Neural progenitor cell (in vitro differentiated cells): ENCODE measurements at regions not wholly inside any gene's neighbourhood (a gene's known extent, or its start where the extent isn't known, plus 50 kb on each side); places are given as distances from the start of the nearest gene placed in this dataset.

Experiments used
- DNase-seq: peaks from one replicate; pipeline ENCODE4 v3.0.0-alpha.2; 2016; ENCODE audit warnings: low spot score
- H2AFZ ChIP-seq: fragments of 200-600 bp; sonication (generic); replicated peaks from 2 replicates; pipeline ENCODE4 v1.6.1; 2016; ENCODE audit warnings: antibody characterized with exemption
- H3F3A ChIP-seq: fragments of 200-600 bp; sonication (generic); 2 replicates; pipeline ENCODE4 v1.6.1; 2016; ENCODE audit warnings: antibody characterized with exemption, low read depth
- H3K27ac ChIP-seq: fragments of 200-600 bp; sonication (generic); 2 replicates; pipeline ENCODE4 v1.5.1; 2016; ENCODE audit warnings: mild to moderate bottlenecking
- H3K27me3 ChIP-seq: fragments of 200-600 bp; sonication (generic); 2 replicates; pipeline ENCODE4 v1.6.1; 2016; ENCODE audit warnings: mild to moderate bottlenecking, moderate library complexity
- H3K36me3 ChIP-seq: fragments of 200-600 bp; sonication (generic); 2 replicates; pipeline ENCODE4 v1.5.1; 2016
- H3K4me1 ChIP-seq: fragments of 200-600 bp; sonication (generic); 2 replicates; pipeline ENCODE4 v1.6.1; 2016; ENCODE audit warnings: mixed run types
- H3K4me2 ChIP-seq: fragments of 200-600 bp; sonication (generic); 2 replicates; pipeline ENCODE4 v1.6.1; 2016
- H3K4me3 ChIP-seq: fragments of 200-600 bp; sonication (generic); 2 replicates; pipeline ENCODE4 v1.5.1; 2016
- H3K79me2 ChIP-seq: fragments of 200-600 bp; sonication (generic); 2 replicates; pipeline ENCODE4 v1.6.1; 2016; ENCODE audit warnings: low read depth
- H3K9ac ChIP-seq: fragments of 200-600 bp; sonication (generic); 2 replicates; pipeline ENCODE4 v1.6.1; 2016
- H3K9me3 ChIP-seq: fragments of 200-600 bp; sonication (generic); 2 replicates; pipeline ENCODE4 v1.5.1; 2016; ENCODE audit warnings: low read depth
- H4K20me1 ChIP-seq: fragments of 200-600 bp; sonication (generic); 2 replicates; pipeline ENCODE4 v1.6.1; 2016; ENCODE audit warnings: low read depth
- H3K27ac Mint-ChIP-seq: 3 replicates; pipeline ENCODE4 v1.8.0; 2021; ENCODE audit warnings: mixed read lengths
- H3K27me3 Mint-ChIP-seq: 2 replicates; pipeline ENCODE4 v1.8.0; 2022; ENCODE audit warnings: low read depth, mild to moderate bottlenecking, inconsistent platforms, moderate library complexity, mixed read lengths; ENCODE audit not compliant: insufficient read depth
- H3K36me3 Mint-ChIP-seq: 3 replicates; pipeline ENCODE4 v1.8.0; 2021; ENCODE audit warnings: mixed read lengths
- H3K4me1 Mint-ChIP-seq: 3 replicates; pipeline ENCODE4 v1.8.0; 2021; ENCODE audit warnings: mixed read lengths
- H3K4me3 Mint-ChIP-seq: 3 replicates; pipeline ENCODE4 v1.8.0; 2021; ENCODE audit warnings: mild to moderate bottlenecking, moderate library complexity, mixed read lengths
- H3K9me3 Mint-ChIP-seq: 3 replicates; pipeline ENCODE4 v1.8.0; 2020; ENCODE audit warnings: mixed read lengths
- EZH2 ChIP-seq: fragments of 200-600 bp; sonication (generic); IDR thresholded peaks from 2 replicates; pipeline ENCODE4 v1.6.1; 2017; ENCODE audit warnings: antibody characterized with exemption, mild to moderate bottlenecking, moderate library complexity
- EZH2phosphoT487 ChIP-seq: fragments of 200-600 bp; sonication (generic); IDR thresholded peaks from 2 replicates; pipeline ENCODE4 v1.6.1; 2017; ENCODE audit warnings: antibody characterized with exemption
- TF ChIP-seq, protein P1 (sequence below): fragments of 200-600 bp; sonication (generic); IDR thresholded peaks from 2 replicates; pipeline ENCODE4 v1.5.1; 2017; ENCODE audit warnings: antibody characterized with exemption, mild to moderate bottlenecking

DNA sequence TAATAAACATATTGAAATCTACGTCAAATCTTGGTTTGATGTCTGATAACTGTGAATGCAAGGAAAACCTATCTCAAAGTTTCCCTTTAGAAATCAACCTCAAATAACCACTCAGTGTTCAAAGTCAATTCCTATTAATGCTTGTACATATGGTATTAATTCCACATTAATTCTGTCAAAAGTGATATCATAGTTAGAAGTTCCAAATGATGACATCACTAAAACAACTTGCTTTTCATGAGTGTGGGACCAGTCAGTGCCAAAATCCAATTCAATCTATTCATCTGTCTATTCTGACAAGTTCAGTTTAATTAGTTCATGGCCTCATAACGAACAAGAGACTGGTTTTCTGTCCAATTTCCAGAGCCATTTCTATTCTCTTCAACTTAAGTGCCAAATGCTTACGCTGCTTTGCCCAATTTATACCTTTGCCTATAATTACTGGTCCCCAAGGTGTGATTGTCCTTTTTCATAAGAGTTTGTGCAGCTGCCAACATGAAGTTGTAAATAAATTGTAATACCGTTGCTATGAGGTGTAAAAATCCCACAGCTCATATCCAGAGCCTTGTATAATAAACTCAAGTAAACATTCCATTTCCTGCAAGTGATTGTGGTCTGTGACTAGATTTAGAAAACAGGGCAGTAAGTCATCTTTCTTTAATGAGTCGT lies 476.2 kb downstream of the RAB28 start:
- no peak overlapping the region for H3K4me2 ChIP-seq
- TF ChIP-seq EZH2phosphoT487 (no peak), EZH2 (no peak)
- TF ChIP-seq, protein P1, sequence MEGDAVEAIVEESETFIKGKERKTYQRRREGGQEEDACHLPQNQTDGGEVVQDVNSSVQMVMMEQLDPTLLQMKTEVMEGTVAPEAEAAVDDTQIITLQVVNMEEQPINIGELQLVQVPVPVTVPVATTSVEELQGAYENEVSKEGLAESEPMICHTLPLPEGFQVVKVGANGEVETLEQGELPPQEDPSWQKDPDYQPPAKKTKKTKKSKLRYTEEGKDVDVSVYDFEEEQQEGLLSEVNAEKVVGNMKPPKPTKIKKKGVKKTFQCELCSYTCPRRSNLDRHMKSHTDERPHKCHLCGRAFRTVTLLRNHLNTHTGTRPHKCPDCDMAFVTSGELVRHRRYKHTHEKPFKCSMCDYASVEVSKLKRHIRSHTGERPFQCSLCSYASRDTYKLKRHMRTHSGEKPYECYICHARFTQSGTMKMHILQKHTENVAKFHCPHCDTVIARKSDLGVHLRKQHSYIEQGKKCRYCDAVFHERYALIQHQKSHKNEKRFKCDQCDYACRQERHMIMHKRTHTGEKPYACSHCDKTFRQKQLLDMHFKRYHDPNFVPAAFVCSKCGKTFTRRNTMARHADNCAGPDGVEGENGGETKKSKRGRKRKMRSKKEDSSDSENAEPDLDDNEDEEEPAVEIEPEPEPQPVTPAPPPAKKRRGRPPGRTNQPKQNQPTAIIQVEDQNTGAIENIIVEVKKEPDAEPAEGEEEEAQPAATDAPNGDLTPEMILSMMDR: no peak
- no peaks in the 10 kb centered on the region for H3K36me3 ChIP-seq
- no peak overlapping the region for H3K27ac ChIP-seq
- no peak overlapping the region for H2AFZ ChIP-seq
- Mint-ChIP-seq H3K4me1 (no peaks in the 10 kb centered on the region), H3K27me3 (no peaks in the 10 kb centered on the region), H3K9me3 (no peaks in the 10 kb centered on the region), H3K27ac (no peak overlapping the region), H3K4me3 (no peak overlapping the region), H3K36me3 (no peaks in the 10 kb centered on the region)
- H4K20me1 ChIP-seq: no peaks in the 10 kb centered on the region
- no peaks in the 10 kb centered on the region for H3K9me3 ChIP-seq
- H3K27me3 ChIP-seq: no peaks in the 10 kb centered on the region
- no peaks in the 10 kb centered on the region for H3K4me1 ChIP-seq
- no peak for DNase-seq
- no peak overlapping the region for H3K4me3 ChIP-seq
- no peak overlapping the region for H3K9ac ChIP-seq
- H3K79me2 ChIP-seq: no peaks in the 10 kb centered on the region
- no peaks in the 10 kb centered on the region for H3F3A ChIP-seq

DNA sequence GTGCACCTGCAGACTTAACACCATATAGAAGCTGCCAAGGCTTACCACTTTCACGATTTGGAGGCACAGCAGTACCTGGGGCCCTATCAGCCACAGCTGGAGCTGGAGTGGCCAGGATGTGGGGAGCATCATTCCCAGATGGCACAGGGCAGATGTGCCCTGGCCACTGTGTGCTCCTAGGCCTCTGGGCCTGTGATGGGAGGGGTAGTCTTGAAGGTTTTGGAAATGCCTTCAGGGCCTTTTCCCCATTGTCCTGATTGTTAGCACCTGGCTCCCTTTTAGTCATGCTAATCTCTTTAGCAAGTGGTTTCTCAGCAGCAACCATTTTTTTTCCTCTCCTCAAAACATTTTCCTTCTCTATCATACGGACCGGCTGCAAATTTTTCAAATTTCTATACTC lies 490.2 kb downstream of the RAB28 start:
- Histone ChIP-seq H3K4me1 (no peaks in the 10 kb centered on the region), H4K20me1 (no peaks in the 10 kb centered on the region), H3K4me2 (no peak overlapping the region), H3K9me3 (no peaks in the 10 kb centered on the region), H3K79me2 (no peaks in the 10 kb centered on the region), H3K36me3 (no peaks in the 10 kb centered on the region), H3K27ac (no peak overlapping the region), H3K9ac (no peak overlapping the region), H3K4me3 (no peak overlapping the region), H3F3A (no peaks in the 10 kb centered on the region), H2AFZ (no peak overlapping the region), H3K27me3 (no peaks in the 10 kb centered on the region)
- Mint-ChIP-seq H3K4me1 (peaks cover 15% of the 10 kb centered on the region), H3K9me3 (no peaks in the 10 kb centered on the region), H3K36me3 (no peaks in the 10 kb centered on the region), H3K27ac (no peak overlapping the region), H3K27me3 (peaks cover 4% of the 10 kb centered on the region), H3K4me3 (no peak overlapping the region)
- TF ChIP-seq EZH2 (no peak), EZH2phosphoT487 (no peak)
- TF ChIP-seq, protein P1: no peak
- DNase-seq: no peak

DNA sequence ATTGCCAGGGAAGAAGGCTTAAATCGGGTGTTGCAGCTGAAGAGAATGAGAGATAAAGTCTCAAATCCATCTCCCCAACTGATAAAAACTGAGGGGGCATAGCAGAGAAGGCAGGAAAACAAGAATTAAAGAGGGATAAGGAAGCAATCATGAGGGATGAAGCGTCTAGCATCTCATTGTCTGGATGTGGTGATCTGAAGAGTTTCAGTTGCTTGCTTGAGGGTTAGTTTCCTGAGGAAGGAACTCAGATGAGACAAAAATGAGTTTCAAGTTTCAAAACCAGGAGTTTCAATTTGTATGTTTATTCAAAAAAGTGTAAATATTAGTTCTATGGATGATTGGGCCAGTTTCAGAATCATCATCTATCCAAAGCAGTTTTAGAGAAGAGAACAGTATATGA lies 496.9 kb downstream of the RAB28 start:
- Histone ChIP-seq H3K4me2 (no peak overlapping the region), H4K20me1 (no peaks in the 10 kb centered on the region), H3K27ac (no peak overlapping the region), H3K4me3 (no peak overlapping the region), H3K36me3 (no peaks in the 10 kb centered on the region), H3K9me3 (no peaks in the 10 kb centered on the region), H2AFZ (no peak overlapping the region), H3K27me3 (no peaks in the 10 kb centered on the region), H3F3A (no peaks in the 10 kb centered on the region), H3K9ac (no peak overlapping the region), H3K79me2 (no peaks in the 10 kb centered on the region), H3K4me1 (no peaks in the 10 kb centered on the region)
- Mint-ChIP-seq H3K27ac (no peak overlapping the region), H3K36me3 (no peaks in the 10 kb centered on the region), H3K4me1 (no peaks in the 10 kb centered on the region), H3K27me3 (no peaks in the 10 kb centered on the region), H3K4me3 (no peak overlapping the region), H3K9me3 (peaks cover 7% of the 10 kb centered on the region)
- TF ChIP-seq, protein P1: no peak
- TF ChIP-seq EZH2: no peak
- DNase-seq: no peak
